H1 (cell line): ENCODE measurements at regions not wholly inside any gene's neighbourhood (a gene's known extent, or its start where the extent isn't known, plus 50 kb on each side); places are given as distances from the start of the nearest gene placed in this dataset.

Source experiments
- CTCF ChIA-PET: fragments of 300-600 bp; sonication (Branson Sonifier 250); formaldehyde crosslinking; loops from one replicate; lab custom pipeline; 2021; ENCODE audit not compliant: partially characterized antibody; lab: Charles Lee
- POLR2A ChIA-PET: fragments of 300-600 bp; sonication (Branson Sonifier 250); formaldehyde crosslinking; loops from one replicate; lab custom pipeline; 2021; ENCODE audit warnings: inconsistent platforms; ENCODE audit not compliant: partially characterized antibody; lab: Charles Lee
- DNase-seq, 2 experiments: peaks; one replicate each; pipeline versions ENCODE4 v3.0.0 to v3.0.0-alpha.2; 2010 to 2022; ENCODE audit warnings: low spot score in 2 of 2, low read depth in 1 of 2, mixed read lengths in 1 of 2
- FAIRE-seq: peaks from 2 replicates; lab custom pipeline; 2011; peaks lifted over from hg19 to GRCh38; lab: Jason Lieb, UNC
- H2AFZ ChIP-seq: 2 replicates; pipeline ENCODE4 v1.8.1; 2012; ENCODE audit warnings: low read length, inconsistent platforms
- H2AK5ac ChIP-seq: 2 replicates; pipeline ENCODE4 v1.6.1; 2013; ENCODE audit warnings: low read depth, low read length
- H2BK120ac ChIP-seq: replicated peaks from 2 replicates; pipeline ENCODE3; 2013; ENCODE audit warnings: low read depth, low read length, inconsistent platforms
- H2BK12ac ChIP-seq: 2 replicates; pipeline ENCODE4 v1.6.1; 2013; ENCODE audit warnings: low read depth, low read length
- H2BK15ac ChIP-seq: 2 replicates; pipeline ENCODE4 v1.6.1; 2013; ENCODE audit warnings: low read length
- H2BK20ac ChIP-seq: 2 replicates; pipeline ENCODE4 v1.6.1; 2013; ENCODE audit warnings: low read length
- H2BK5ac ChIP-seq: 2 replicates; pipeline ENCODE4 v1.6.1; 2013; ENCODE audit warnings: low read depth, low read length
- H3K14ac ChIP-seq: 2 replicates; pipeline ENCODE4 v1.6.1; 2013; ENCODE audit warnings: inconsistent platforms; ENCODE audit not compliant: insufficient read length
- H3K18ac ChIP-seq: 2 replicates; pipeline ENCODE4 v1.6.1; 2013; ENCODE audit warnings: low read length; ENCODE audit errors: extremely low read depth
- H3K23ac ChIP-seq: 2 replicates; pipeline ENCODE4 v1.6.1; 2013; ENCODE audit warnings: inconsistent platforms; ENCODE audit not compliant: insufficient read length
- H3K23me2 ChIP-seq: 2 replicates; pipeline ENCODE4 v1.6.1; 2013; ENCODE audit warnings: low read depth, low read length
- H3K27ac ChIP-seq: 2 replicates; pipeline ENCODE4 v1.6.1; 2011; ENCODE audit warnings: low read depth, low read length, inconsistent platforms
- H3K27me3 ChIP-seq, 4 experiments: replicated peaks in 1 of 4; 1 replicate in 1 of 4; 2 replicates in 3 of 4; pipeline versions ENCODE4 v1.6.1 to v1.8.1; 2011 to 2013; ENCODE audit warnings: low read length in 3 of 4, mild to moderate bottlenecking in 3 of 4, inconsistent platforms in 2 of 4, mixed read lengths in 2 of 4, moderate library complexity in 1 of 4; ENCODE audit not compliant: control insufficient read depth in 3 of 4, insufficient read depth in 3 of 4; ENCODE audit errors: extremely low read depth in 1 of 4
- H3K36me3 ChIP-seq, 4 experiments: 2 replicates each; pipeline versions ENCODE4 v1.6.1 to v1.8.1; 2011 to 2013; ENCODE audit warnings: mild to moderate bottlenecking in 4 of 4, low read length in 3 of 4, moderate library complexity in 2 of 4, control low read depth in 1 of 4, inconsistent platforms in 1 of 4; ENCODE audit not compliant: insufficient read depth in 4 of 4, control insufficient read depth in 2 of 4
- H3K4ac ChIP-seq: replicated peaks from 2 replicates; pipeline ENCODE3; 2013; ENCODE audit warnings: low read length, low read depth, mixed read lengths, inconsistent platforms; ENCODE audit not compliant: insufficient read length
- H3K4me1 ChIP-seq, 4 experiments: replicated peaks in 1 of 4; 1 replicate in 1 of 4; 2 replicates in 3 of 4; pipeline versions ENCODE4 v1.6.1 to v1.8.1; 2011 to 2013; ENCODE audit warnings: low read length in 3 of 4, inconsistent platforms in 2 of 4, mixed read lengths in 1 of 4; ENCODE audit not compliant: insufficient read depth in 4 of 4, control insufficient read depth in 3 of 4
- H3K4me2 ChIP-seq, 2 experiments: 2 replicates each; pipeline versions ENCODE4 v1.6.1 to v1.8.1; 2011 to 2013; ENCODE audit warnings: low read depth in 2 of 2, low read length in 2 of 2, control low read depth in 1 of 2, inconsistent platforms in 1 of 2, mild to moderate bottlenecking in 1 of 2; ENCODE audit not compliant: insufficient read depth in 1 of 2
- H3K4me3 ChIP-seq, 4 experiments: fragments of 200-600, 300-600 bp in 1 of 4; sonication (generic), shearing (Covaris generic), sonication (Bioruptor Twin) in 1 of 4; 2 replicates each; pipeline versions ENCODE4 v1.5.1 to v1.8.1; 2011 to 2016; ENCODE audit warnings: low read length in 4 of 4, low read depth in 3 of 4, control low read depth in 2 of 4, inconsistent platforms in 2 of 4, mild to moderate bottlenecking in 2 of 4, mixed read lengths in 1 of 4, moderate library complexity in 1 of 4; ENCODE audit not compliant: insufficient read depth in 2 of 4; ENCODE audit errors: extremely low read depth in 1 of 4
- H3K56ac ChIP-seq: replicated peaks from 2 replicates; pipeline ENCODE3; 2013; ENCODE audit warnings: low read depth, mild to moderate bottlenecking, mixed read lengths, low read length, inconsistent platforms; ENCODE audit not compliant: insufficient read length
- H3K79me1 ChIP-seq: 2 replicates; pipeline ENCODE4 v1.6.1; 2013; ENCODE audit warnings: low read depth, low read length, control low read depth
- H3K79me2 ChIP-seq, 2 experiments: 2 replicates each; pipeline versions ENCODE4 v1.6.1 to v1.8.1; 2012 to 2013; ENCODE audit warnings: low read length in 2 of 2, mild to moderate bottlenecking in 2 of 2, inconsistent platforms in 1 of 2; ENCODE audit not compliant: insufficient read depth in 2 of 2, control insufficient read depth in 1 of 2
- H3K9ac ChIP-seq, 4 experiments: replicated peaks in 1 of 4; 1 replicate in 1 of 4; 2 replicates in 3 of 4; pipeline versions ENCODE4 v1.6.1 to v1.8.1; 2011 to 2013; ENCODE audit warnings: low read depth in 3 of 4, low read length in 3 of 4, control low read depth in 2 of 4, mild to moderate bottlenecking in 2 of 4, moderate library complexity in 2 of 4, inconsistent platforms in 1 of 4; ENCODE audit errors: extremely low read depth in 1 of 4
- H3K9me3 ChIP-seq, 2 experiments: 2 replicates each; pipeline versions ENCODE4 v1.6.1 to v1.8.1; 2012 to 2013; ENCODE audit warnings: mild to moderate bottlenecking in 2 of 2, moderate library complexity in 2 of 2, control low read depth in 1 of 2, inconsistent platforms in 1 of 2, low read depth in 1 of 2, low read length in 1 of 2, mixed read lengths in 1 of 2; ENCODE audit not compliant: insufficient read depth in 2 of 2
- H4K20me1 ChIP-seq, 2 experiments: replicated peaks in 1 of 2; 2 replicates each; pipeline versions ENCODE3 to v1.8.1; 2011 to 2013; ENCODE audit warnings: inconsistent platforms in 2 of 2, low read length in 2 of 2, mild to moderate bottlenecking in 1 of 2; ENCODE audit not compliant: insufficient read depth in 2 of 2, control insufficient read depth in 1 of 2
- H4K5ac ChIP-seq: 2 replicates; pipeline ENCODE4 v1.6.1; 2013; ENCODE audit warnings: low read length, low read depth, mixed read lengths, inconsistent platforms; ENCODE audit not compliant: insufficient read length
- H4K8ac ChIP-seq: 2 replicates; pipeline ENCODE4 v1.8.0; 2013; ENCODE audit warnings: mild to moderate bottlenecking, moderate library complexity, low read length, inconsistent platforms; ENCODE audit not compliant: insufficient read depth; ENCODE audit errors: extremely low read depth
- H4K91ac ChIP-seq: replicated peaks from 2 replicates; pipeline ENCODE3; 2013; ENCODE audit warnings: low read length, mixed read lengths, inconsistent platforms; ENCODE audit not compliant: insufficient read length
- ASH2L ChIP-seq: fragments of 200-600, 300-600 bp; sonication (generic); IDR thresholded peaks from one replicate; pipeline ENCODE4 v1.7.1; 2017; ENCODE audit warnings: low read length
- ATF2 ChIP-seq: IDR thresholded peaks from 2 replicates; pipeline ENCODE4 v1.6.1; 2012; ENCODE audit warnings: low read length, inconsistent platforms
- BACH1 ChIP-seq: IDR thresholded peaks from 2 replicates; pipeline ENCODE4 v1.6.1; 2012; ENCODE audit warnings: low read length, improper control_type of control experiment
- BRCA1 ChIP-seq: IDR thresholded peaks from 2 replicates; pipeline ENCODE4 v1.6.1; 2012; ENCODE audit warnings: low read depth, low read length, improper control_type of control experiment
- CEBPB ChIP-seq: IDR thresholded peaks from 2 replicates; pipeline ENCODE4 v1.6.1; 2012; ENCODE audit warnings: low read depth, low read length
- CHD2 ChIP-seq: IDR thresholded peaks from 2 replicates; pipeline ENCODE4 v1.6.1; 2012; ENCODE audit warnings: low read length, improper control_type of control experiment
- EGR1 ChIP-seq: IDR thresholded peaks from 2 replicates; pipeline ENCODE4 v1.6.1; 2011; ENCODE audit warnings: low read depth, low read length, borderline replicate concordance
- GABPA ChIP-seq: IDR thresholded peaks from 2 replicates; pipeline ENCODE4 v1.6.1; 2011; ENCODE audit warnings: mild to moderate bottlenecking, low read length, moderate library complexity, borderline replicate concordance; ENCODE audit not compliant: insufficient read depth
- HDAC6 ChIP-seq: IDR thresholded peaks from one replicate; pipeline ENCODE4 v1.7.1; 2012; ENCODE audit warnings: low read depth, mild to moderate bottlenecking, inconsistent platforms, low read length, moderate library complexity
- KDM4A ChIP-seq: IDR thresholded peaks from one replicate; pipeline ENCODE4 v1.7.1; 2012; ENCODE audit warnings: low read depth, mild to moderate bottlenecking, moderate library complexity, low read length, inconsistent platforms; ENCODE audit not compliant: severe bottlenecking
- POU5F1 ChIP-seq: IDR thresholded peaks from 2 replicates; pipeline ENCODE4 v1.6.1; 2011; ENCODE audit warnings: low read depth, mild to moderate bottlenecking, low read length, moderate library complexity
- SIX5 ChIP-seq: IDR thresholded peaks from 2 replicates; pipeline ENCODE4 v1.6.1; 2011; ENCODE audit warnings: mild to moderate bottlenecking, low read depth, low read length
- SP1 ChIP-seq: IDR thresholded peaks from 2 replicates; pipeline ENCODE4 v1.6.1; 2011; ENCODE audit warnings: low read depth, low read length
- SP4 ChIP-seq: IDR thresholded peaks from 2 replicates; pipeline ENCODE4 v1.6.1; 2012; ENCODE audit warnings: low read length, inconsistent platforms
- ZNF274 ChIP-seq: IDR thresholded peaks from 2 replicates; pipeline ENCODE4 v1.7.0; 2012; ENCODE audit warnings: low read length, borderline replicate concordance; ENCODE audit errors: extremely low read depth
- WGBS, 2 experiments: shearing (Covaris generic) in 1 of 2; methylation state at CpG; one replicate each; pipeline versions ENCODE4 v1.1.6 to v1.1.7; 2013 to 2015; ENCODE audit warnings: low lambda C conversion rate in 2 of 2, mixed read lengths in 2 of 2, inconsistent platforms in 1 of 2, low coverage in 1 of 2, missing lambda C conversion rate in 1 of 2; ENCODE audit not compliant: insufficient replicate concordance in 2 of 2, insufficient coverage in 1 of 2, insufficient read length in 1 of 2; ENCODE audit errors: extremely low coverage in 1 of 2, missing lambda C conversion rate in 1 of 2; 5-methylcytosine and 5-hydroxymethylcytosine counted together

GRCh38 chr17:22453181-22453580, 760.9 kb downstream of the KCNJ18 start:
- H3K14ac ChIP-seq = no peak overlapping the region
- H2AK5ac ChIP-seq = no peak overlapping the region
- H2BK20ac ChIP-seq = no peak overlapping the region
- no peak overlapping the region for H3K4me3 ChIP-seq
- H3K4ac ChIP-seq = no peak overlapping the region
- H2BK120ac ChIP-seq = no peak overlapping the region
- no peak overlapping the region for H3K23ac ChIP-seq
- H3K27ac ChIP-seq = no peak overlapping the region
- WGBS, 2 experiments = 91% methylated on average over 17 of the region's 19 CpGs; no CpG with 5 or more reads in 1 of the 2 experiments
- FAIRE-seq (no peak), DNase-seq (no peak)
- H3K4me2 ChIP-seq = no peak overlapping the region
- H3K27me3 ChIP-seq = no peaks in the 10 kb centered on the region
- no peaks in the 10 kb centered on the region for H4K20me1 ChIP-seq
- no peak for TF ChIP-seq CHD2
- TF ChIP-seq EGR1 = no peak
- TF ChIP-seq POU5F1 = no peak
- TF ChIP-seq ASH2L = no peak
- TF ChIP-seq KDM4A = no peak
- no peak for TF ChIP-seq SIX5
- TF ChIP-seq HDAC6 = no peak
- TF ChIP-seq ATF2 = no peak
- no peak for TF ChIP-seq GABPA
- no peak for TF ChIP-seq SP4
- TF ChIP-seq ZNF274 = no peak
- TF ChIP-seq BRCA1 = no peak
- no peak for TF ChIP-seq BACH1
- TF ChIP-seq CEBPB = no peak
- no peak for TF ChIP-seq SP1
- TF ChIP-seq, all 59 proteins: peak for 0
- Histone ChIP-seq H2BK12ac (no peak overlapping the region), H2AFZ (no peak overlapping the region), H3K4me1 (no peaks in the 10 kb centered on the region), H2BK15ac (no peak overlapping the region), H4K8ac (no peak overlapping the region), H3K9ac (no peak overlapping the region), H3K79me2 (no peaks in the 10 kb centered on the region), H3K9me3 (peaks cover 22 to 63% of the 10 kb centered on the region in 2 experiments), H4K5ac (no peak overlapping the region), H3K36me3 (no peaks in the 10 kb centered on the region), H2BK5ac (no peak overlapping the region), H4K91ac (no peak overlapping the region), H3K18ac (no peak overlapping the region), H3K79me1 (no peaks in the 10 kb centered on the region), H3K23me2 (no peaks in the 10 kb centered on the region), H3K56ac (no peak overlapping the region)
- ChIA-PET CTCF (no interaction called here), POLR2A (no interaction called here)
